ENCODE measurements at regions not wholly inside any gene's neighbourhood (a gene's known extent, or its start where the extent isn't known, plus 50 kb on each side); places are given as distances from the start of the nearest gene placed in this dataset.
"Not testable (repeated sequence)": the region's sequence is repeated elsewhere in the genome, so short reads cannot be mapped to it uniquely, and the experiment has no call there.

DNA sequence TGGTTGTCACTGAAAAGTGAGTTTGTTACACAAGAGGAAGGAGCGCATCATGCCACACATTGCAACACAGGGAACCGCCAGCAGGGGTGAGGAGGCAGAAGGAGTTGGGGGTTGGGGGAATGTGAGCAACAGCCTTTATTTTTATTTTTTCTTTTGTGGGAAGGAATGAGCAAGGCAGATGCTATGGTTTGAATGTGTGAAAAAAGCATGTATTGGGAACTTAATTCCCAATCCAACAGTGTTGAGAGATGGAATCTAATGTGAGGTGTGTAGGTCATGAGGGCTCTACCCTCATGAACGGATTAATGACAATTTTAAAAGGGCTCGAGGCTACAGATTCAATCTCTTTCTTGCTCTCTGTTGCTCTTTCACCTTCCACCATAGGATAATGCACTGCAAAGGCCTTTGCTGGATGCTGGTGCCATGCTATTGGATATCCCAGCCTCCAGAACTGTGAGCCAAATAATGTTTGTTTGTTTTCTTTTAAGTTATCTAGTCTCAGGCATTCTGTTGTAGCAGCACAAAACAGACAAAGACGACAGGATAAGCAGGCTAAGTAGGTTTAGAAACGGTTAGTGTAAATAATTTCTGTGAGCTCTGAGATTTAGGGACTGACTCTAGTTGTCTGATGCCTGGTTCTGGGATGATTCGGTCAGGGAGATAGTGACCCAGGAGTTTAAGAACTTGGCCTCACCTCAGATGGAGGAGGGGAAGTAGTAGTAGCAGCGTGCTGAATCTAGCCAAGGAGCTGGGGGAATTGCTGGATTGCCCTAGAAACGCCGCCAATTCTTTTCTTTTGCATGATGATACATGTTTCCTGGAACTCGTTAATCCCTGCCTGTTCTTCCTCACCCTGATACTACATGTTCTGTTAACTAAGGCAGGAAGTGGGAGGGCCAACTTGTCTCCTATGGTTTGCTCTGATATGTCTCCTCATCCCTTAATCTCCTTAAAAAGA is 156.6 kb upstream of the CTSO start:
- DNase-seq, result peak; percentile 95
- Histone ChIP-seq H3K9me3 (replicated peaks; ENCODE audit: control insufficient read depth, low read depth, low read length) (no peaks in the 10 kb centered on the region), H3K27me3 (ENCODE audit: control insufficient read depth, insufficient read depth, low read length) (no peaks in the 10 kb centered on the region), H3K36me3 (ENCODE audit: control insufficient read depth, insufficient read depth, low read length) (no peaks in the 10 kb centered on the region), H3K4me1 (ENCODE audit: control insufficient read depth, insufficient read depth, low read length) (peaks cover 14% of the 10 kb centered on the region), H3K4me3 (ENCODE audit: low read length) (no peak overlapping the region), H3K27ac (ENCODE audit: low read length) (peak overlapping the region; percentile 67)
- 30% methylated on average over 4 of the region's 11 CpGs for WGBS (ENCODE audit: insufficient coverage)

DNA sequence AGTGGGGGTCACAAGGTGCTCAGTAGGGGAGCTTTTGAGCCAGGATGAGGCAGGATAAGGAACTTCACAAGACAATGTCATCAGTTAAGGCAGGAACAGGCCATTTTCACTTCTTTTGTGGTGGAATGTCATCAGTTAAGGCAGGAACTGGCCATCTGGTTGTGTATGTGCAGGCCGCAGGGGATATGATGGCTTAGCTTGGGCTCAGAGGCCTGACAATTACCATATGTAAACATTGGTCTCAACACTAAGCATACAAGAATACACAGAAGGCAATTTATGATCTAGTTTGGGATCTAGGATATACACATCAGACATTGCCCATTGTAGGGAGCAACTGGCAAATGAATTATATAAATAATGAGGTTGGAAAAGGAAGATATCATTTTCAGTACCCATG is 155.4 kb upstream of the CTSO start:
- no CpG with 5 or more reads among the region's 1 CpG for WGBS (ENCODE audit: insufficient coverage)
- DNase-seq; H3K27me3 ChIP-seq (ENCODE audit: control insufficient read depth, insufficient read depth, low read length); H3K9me3 ChIP-seq (replicated peaks; ENCODE audit: control insufficient read depth, low read depth, low read length); H3K4me3 ChIP-seq (ENCODE audit: low read length); H3K27ac ChIP-seq (ENCODE audit: low read length); H3K36me3 ChIP-seq (ENCODE audit: control insufficient read depth, insufficient read depth, low read length): not testable (repeated sequence)
- H3K4me1 ChIP-seq (ENCODE audit: control insufficient read depth, insufficient read depth, low read length), result peaks cover 11% of the 10 kb centered on the region

GRCh38 chr4:156103311-156103710 is 149.6 kb upstream of the CTSO start:
- Histone ChIP-seq H3K4me1 (ENCODE audit: control insufficient read depth, insufficient read depth, low read length) (peaks cover 4% of the 10 kb centered on the region), H3K4me3 (ENCODE audit: low read length) (no peak overlapping the region), H3K27ac (ENCODE audit: low read length) (no peak overlapping the region), H3K36me3 (ENCODE audit: control insufficient read depth, insufficient read depth, low read length) (no peaks in the 10 kb centered on the region), H3K9me3 (replicated peaks; ENCODE audit: control insufficient read depth, low read depth, low read length) (no peaks in the 10 kb centered on the region), H3K27me3 (ENCODE audit: control insufficient read depth, insufficient read depth, low read length) (no peaks in the 10 kb centered on the region)
- peak; percentile 30 for DNase-seq
- no CpG with 5 or more reads among the region's 1 CpG for WGBS (ENCODE audit: insufficient coverage)

DNA sequence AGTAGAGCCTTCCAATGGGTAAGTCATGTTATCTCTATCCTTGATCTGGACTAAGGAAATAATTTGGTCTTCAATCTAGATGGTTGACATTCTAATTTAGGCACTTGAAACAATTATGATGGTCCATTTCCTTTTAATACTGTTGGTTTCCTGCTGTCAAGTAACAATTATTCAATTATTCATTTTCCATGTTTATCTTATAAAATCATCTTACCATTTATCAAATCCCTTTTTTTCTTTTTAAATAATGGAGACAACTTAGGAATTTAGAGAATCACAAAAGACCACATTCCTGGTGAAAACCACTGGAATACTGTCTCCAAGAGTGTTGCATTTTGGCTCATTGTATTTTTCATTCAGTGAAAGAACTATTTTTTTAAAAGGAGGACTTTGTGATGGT is 148.7 kb upstream of the CTSO start:
- DNase-seq, result no peak
- Histone ChIP-seq H3K9me3 (replicated peaks; ENCODE audit: control insufficient read depth, low read depth, low read length) (no peaks in the 10 kb centered on the region), H3K4me3 (ENCODE audit: low read length) (no peak overlapping the region)

DNA sequence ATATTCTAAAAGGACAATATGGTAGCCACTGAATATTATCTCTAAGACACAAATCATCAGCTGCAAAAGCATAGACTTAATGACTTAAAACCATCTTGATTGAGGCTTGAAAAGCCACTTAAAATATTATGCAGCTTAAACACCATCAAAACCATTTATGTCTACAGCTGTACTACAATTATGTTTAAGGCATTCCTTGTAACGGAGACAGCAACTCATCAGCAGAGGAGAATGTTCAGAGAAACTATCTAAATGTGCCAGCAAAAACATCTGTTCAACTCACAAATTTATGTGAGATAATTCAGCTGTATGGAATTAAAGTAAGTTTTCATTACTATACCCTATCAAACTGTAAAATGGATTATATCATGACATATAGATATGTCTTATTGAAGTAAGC is 147.9 kb upstream of the CTSO start:
- H3K36me3 ChIP-seq (ENCODE audit: control insufficient read depth, insufficient read depth, low read length), result no peaks in the 10 kb centered on the region
- no CpG with 5 or more reads among the region's 1 CpG for WGBS (ENCODE audit: insufficient coverage)
- DNase-seq, result peak; percentile 84
- H3K9me3 ChIP-seq (replicated peaks; ENCODE audit: control insufficient read depth, low read depth, low read length), result no peaks in the 10 kb centered on the region
- no peaks in the 10 kb centered on the region for H3K27me3 ChIP-seq (ENCODE audit: control insufficient read depth, insufficient read depth, low read length)
- H3K4me1 ChIP-seq (ENCODE audit: control insufficient read depth, insufficient read depth, low read length), result peaks cover 4% of the 10 kb centered on the region
- peak overlapping the region; percentile 71 for H3K27ac ChIP-seq (ENCODE audit: low read length)
- H3K4me3 ChIP-seq (ENCODE audit: low read length), result no peak overlapping the region

More for the DNA sequence above, 148.7 kb upstream of the CTSO start:
- Histone ChIP-seq H3K27ac (ENCODE audit: low read length) (no peak overlapping the region), H3K4me1 (ENCODE audit: control insufficient read depth, insufficient read depth, low read length) (peaks cover 4% of the 10 kb centered on the region), H3K27me3 (ENCODE audit: control insufficient read depth, insufficient read depth, low read length) (no peaks in the 10 kb centered on the region), H3K36me3 (ENCODE audit: control insufficient read depth, insufficient read depth, low read length) (no peaks in the 10 kb centered on the region)

DNA sequence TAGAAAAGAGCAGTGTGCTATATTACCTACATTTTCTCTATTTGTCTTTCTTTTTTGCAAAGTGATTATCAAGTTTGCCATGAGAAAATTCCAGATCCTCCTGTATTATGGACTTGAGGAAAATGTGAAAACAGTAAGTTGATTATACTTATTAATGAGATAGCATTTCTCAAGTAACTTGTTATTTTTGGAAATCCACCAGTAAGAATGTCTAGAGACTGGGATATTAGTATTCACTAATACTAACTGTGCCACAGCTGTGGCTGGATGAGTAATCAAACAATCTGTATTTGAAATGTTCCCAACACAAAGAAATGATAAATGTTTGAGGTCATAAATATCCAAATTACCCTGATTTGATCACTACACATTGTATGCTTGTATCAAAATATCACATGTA is 147.0 kb upstream of the CTSO start:
- DNase-seq, result peak; percentile 36
- Histone ChIP-seq H3K4me1 (ENCODE audit: control insufficient read depth, insufficient read depth, low read length) (peaks cover 4% of the 10 kb centered on the region), H3K27me3 (ENCODE audit: control insufficient read depth, insufficient read depth, low read length) (no peaks in the 10 kb centered on the region), H3K9me3 (replicated peaks; ENCODE audit: control insufficient read depth, low read depth, low read length) (no peaks in the 10 kb centered on the region), H3K36me3 (ENCODE audit: control insufficient read depth, insufficient read depth, low read length) (no peaks in the 10 kb centered on the region), H3K4me3 (ENCODE audit: low read length) (no peak overlapping the region), H3K27ac (ENCODE audit: low read length) (peak overlapping the region; percentile 71)

DNA sequence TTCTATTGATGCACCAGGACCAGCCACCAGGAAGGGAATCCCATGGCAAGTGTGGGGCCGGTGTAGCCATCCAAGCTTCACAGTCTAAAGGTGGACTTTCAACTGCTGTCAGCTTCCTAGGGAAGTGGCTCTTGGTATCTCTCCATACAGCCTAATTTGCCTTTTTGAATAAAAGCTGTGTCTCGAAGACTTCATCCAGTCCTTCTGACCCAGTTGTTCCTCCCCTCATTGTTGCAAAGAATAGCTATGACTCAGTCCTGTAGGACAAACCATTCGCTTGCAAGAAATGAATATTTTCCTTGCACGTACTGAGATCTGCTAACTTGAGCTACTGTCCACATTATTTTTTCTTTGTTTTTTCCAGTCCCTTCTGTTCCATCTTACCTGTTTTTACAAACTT is 145.1 kb upstream of the CTSO start:
- H3K9me3 ChIP-seq (replicated peaks; ENCODE audit: control insufficient read depth, low read depth, low read length), result no peaks in the 10 kb centered on the region

GRCh38 chr4:156085100-156085499 is 131.4 kb upstream of the CTSO start:
- DNase-seq, result no peak

More for the DNA sequence above, 145.1 kb upstream of the CTSO start:
- H3K36me3 ChIP-seq (ENCODE audit: control insufficient read depth, insufficient read depth, low read length), result no peaks in the 10 kb centered on the region
- H3K27me3 ChIP-seq (ENCODE audit: control insufficient read depth, insufficient read depth, low read length), result no peaks in the 10 kb centered on the region
- 81% methylated on average over 2 of the region's 4 CpGs for WGBS (ENCODE audit: insufficient coverage)
- no peak overlapping the region for H3K4me3 ChIP-seq (ENCODE audit: low read length)
- no peak for DNase-seq
- H3K4me1 ChIP-seq (ENCODE audit: control insufficient read depth, insufficient read depth, low read length), result peaks cover 4% of the 10 kb centered on the region
- no peak overlapping the region for H3K27ac ChIP-seq (ENCODE audit: low read length)

GRCh38 chr4:156084373-156084772 is 130.7 kb upstream of the CTSO start:
- H3K4me1 ChIP-seq (ENCODE audit: control insufficient read depth, insufficient read depth, low read length), result no peaks in the 10 kb centered on the region
- no CpG with 5 or more reads among the region's 1 CpG for WGBS (ENCODE audit: insufficient coverage)
- H3K36me3 ChIP-seq (ENCODE audit: control insufficient read depth, insufficient read depth, low read length), result no peaks in the 10 kb centered on the region

More at GRCh38 chr4:156085100-156085499, 131.4 kb upstream of the CTSO start:
- no peaks in the 10 kb centered on the region for H3K36me3 ChIP-seq (ENCODE audit: control insufficient read depth, insufficient read depth, low read length)
- no peaks in the 10 kb centered on the region for H3K4me1 ChIP-seq (ENCODE audit: control insufficient read depth, insufficient read depth, low read length)
- no peak overlapping the region for H3K27ac ChIP-seq (ENCODE audit: low read length)
- no peaks in the 10 kb centered on the region for H3K27me3 ChIP-seq (ENCODE audit: control insufficient read depth, insufficient read depth, low read length)
- no peaks in the 10 kb centered on the region for H3K9me3 ChIP-seq (replicated peaks; ENCODE audit: control insufficient read depth, low read depth, low read length)
- no peak overlapping the region for H3K4me3 ChIP-seq (ENCODE audit: low read length)

GRCh38 chr4:156073976-156074375 is 120.3 kb upstream of the CTSO start:
- Histone ChIP-seq H3K27ac (ENCODE audit: low read length) (no peak overlapping the region), H3K36me3 (ENCODE audit: control insufficient read depth, insufficient read depth, low read length) (no peaks in the 10 kb centered on the region), H3K27me3 (ENCODE audit: control insufficient read depth, insufficient read depth, low read length) (no peaks in the 10 kb centered on the region), H3K4me1 (ENCODE audit: control insufficient read depth, insufficient read depth, low read length) (no peaks in the 10 kb centered on the region), H3K4me3 (ENCODE audit: low read length) (no peak overlapping the region), H3K9me3 (replicated peaks; ENCODE audit: control insufficient read depth, low read depth, low read length) (peaks cover 18% of the 10 kb centered on the region)
- WGBS (ENCODE audit: insufficient coverage), result no CpG with 5 or more reads among the region's 2 CpGs
- DNase-seq, result no peak

More at GRCh38 chr4:156084373-156084772, 130.7 kb upstream of the CTSO start:
- DNase-seq, result peak; percentile 1
- H3K27me3 ChIP-seq (ENCODE audit: control insufficient read depth, insufficient read depth, low read length), result no peaks in the 10 kb centered on the region
- H3K9me3 ChIP-seq (replicated peaks; ENCODE audit: control insufficient read depth, low read depth, low read length), result no peaks in the 10 kb centered on the region
- no peak overlapping the region for H3K27ac ChIP-seq (ENCODE audit: low read length)
- H3K4me3 ChIP-seq (ENCODE audit: low read length), result no peak overlapping the region

Measured in muscle of leg (tissue), 3 donors.